ENCODE measurements at regions not wholly inside any gene's neighbourhood (a gene's known extent, or its start where the extent isn't known, plus 50 kb on each side); places are given as distances from the start of the nearest gene placed in this dataset.

GRCh38 chr2:220980966-220981675 lies 591.0 kb downstream of the EPHA4 start:
- no peak overlapping the region for H3K27ac ChIP-seq
- TF ChIP-seq ZFX (IDR thresholded peaks at IDR 0.05; ENCODE audit: borderline replicate concordance) (no peak), CTCF (IDR thresholded peaks at IDR 0.05) (no peak)

GRCh38 chr2:220981926-220982325 lies 590.2 kb downstream of the EPHA4 start:
- no peak overlapping the region for H3K27ac ChIP-seq
- TF ChIP-seq ZFX (IDR thresholded peaks at IDR 0.05; ENCODE audit: borderline replicate concordance) (no peak), CTCF (IDR thresholded peaks at IDR 0.05) (no peak)

- H3K27ac ChIP-seq = no peak overlapping the region
- TF ChIP-seq ZFX (IDR thresholded peaks at IDR 0.05; ENCODE audit: borderline replicate concordance) (no peak), CTCF (IDR thresholded peaks at IDR 0.05) (no peak)
Measured at GRCh38 chr2:220985561-220985960, 586.5 kb downstream of the EPHA4 start.

- no peak overlapping the region for H3K27ac ChIP-seq
- no peak for TF ChIP-seq CTCF (IDR thresholded peaks at IDR 0.05)
- TF ChIP-seq ZFX (IDR thresholded peaks at IDR 0.05; ENCODE audit: borderline replicate concordance) = no peak
Measured at GRCh38 chr2:220987839-220988238, 584.3 kb downstream of the EPHA4 start.

- TF ChIP-seq ZFX (IDR thresholded peaks at IDR 0.05; ENCODE audit: borderline replicate concordance) = no peak
- no peak for TF ChIP-seq CTCF (IDR thresholded peaks at IDR 0.05)
- H3K27ac ChIP-seq = no peak overlapping the region
Measured at GRCh38 chr2:220991972-220992371, 580.1 kb downstream of the EPHA4 start.

- no peak for TF ChIP-seq ZFX (IDR thresholded peaks at IDR 0.05; ENCODE audit: borderline replicate concordance)
- TF ChIP-seq CTCF (IDR thresholded peaks at IDR 0.05) = no peak
- no peak overlapping the region for H3K27ac ChIP-seq
Measured at GRCh38 chr2:220994846-220995245, 577.3 kb downstream of the EPHA4 start.

- TF ChIP-seq ZFX (IDR thresholded peaks at IDR 0.05; ENCODE audit: borderline replicate concordance) = no peak
- TF ChIP-seq CTCF (IDR thresholded peaks at IDR 0.05) = no peak
- H3K27ac ChIP-seq = no peak overlapping the region
Measured at GRCh38 chr2:220995581-220995980, 576.5 kb downstream of the EPHA4 start.

Data from 22Rv1 (cell line).